Lower leg skin (tissue), 3 donors: ENCODE measurements at regions not wholly inside any gene's neighbourhood (a gene's known extent, or its start where the extent isn't known, plus 50 kb on each side); places are given as distances from the start of the nearest gene placed in this dataset.

Source experiments
- CTCF ChIP-seq, 3 donors: fragments of 450-650 bp; IDR thresholded peaks; one replicate each; pipeline ENCODE4 v1.5.1; 2016; ENCODE audit warnings: antibody characterized with exemption in 3 of 3, mild to moderate bottlenecking in 3 of 3, moderate library complexity in 2 of 3
- POLR2A ChIP-seq, 2 donors: fragments of 450-650 bp; IDR thresholded peaks; one replicate each; pipeline ENCODE4 v1.6.1; 2016 to 2017; ENCODE audit warnings: antibody characterized with exemption in 2 of 2, mild to moderate bottlenecking in 1 of 2, moderate library complexity in 1 of 2

DNA sequence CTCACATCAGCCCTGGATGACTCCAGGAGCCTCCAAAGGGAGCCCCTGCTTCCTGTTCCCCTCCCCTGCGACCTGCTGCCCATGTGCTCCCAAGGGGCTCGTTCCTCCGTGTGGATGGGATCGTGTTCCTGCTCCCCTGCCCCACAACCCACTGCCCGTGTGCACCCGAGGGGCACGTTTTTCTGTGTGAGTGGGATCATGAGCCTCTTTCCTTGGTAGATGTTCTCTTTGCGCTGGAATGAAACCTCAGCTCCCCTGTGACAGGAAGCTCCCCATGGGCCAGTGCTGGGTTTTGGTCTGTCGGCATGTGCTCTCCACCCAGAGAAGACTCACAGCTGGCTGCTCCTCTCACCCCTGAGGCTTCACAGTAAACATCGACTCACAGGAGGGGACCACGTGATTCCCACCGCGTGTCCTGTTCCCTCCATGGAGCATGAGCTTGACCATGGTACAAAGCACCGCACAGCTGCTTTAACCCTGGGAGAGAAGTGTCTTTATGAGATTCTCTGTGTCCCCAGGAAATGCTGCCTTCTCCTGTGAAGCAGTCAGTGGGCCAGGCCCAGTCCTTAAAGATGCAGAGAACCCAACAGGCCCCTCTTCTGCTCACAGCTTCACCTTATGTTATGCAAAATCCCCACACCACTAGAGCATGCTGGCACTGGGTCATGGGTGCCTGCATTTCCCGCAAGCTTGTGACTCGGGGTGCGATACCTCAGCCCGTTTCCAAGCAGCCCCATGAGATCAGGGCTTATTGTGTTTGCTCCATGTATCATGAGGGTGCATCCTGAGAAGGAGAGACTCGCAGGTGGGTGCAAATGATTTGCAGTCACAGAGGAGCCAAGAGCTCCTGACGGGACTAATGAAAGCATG is 215.1 kb downstream of the ERMARD start:
- TF ChIP-seq CTCF (IDR thresholded peaks at IDR 0.05) (no peak), POLR2A (IDR thresholded peaks at IDR 0.05) (no peak)
